ENCODE measurements at regions not wholly inside any gene's neighbourhood (a gene's known extent, or its start where the extent isn't known, plus 50 kb on each side); places are given as distances from the start of the nearest gene placed in this dataset.

DNA sequence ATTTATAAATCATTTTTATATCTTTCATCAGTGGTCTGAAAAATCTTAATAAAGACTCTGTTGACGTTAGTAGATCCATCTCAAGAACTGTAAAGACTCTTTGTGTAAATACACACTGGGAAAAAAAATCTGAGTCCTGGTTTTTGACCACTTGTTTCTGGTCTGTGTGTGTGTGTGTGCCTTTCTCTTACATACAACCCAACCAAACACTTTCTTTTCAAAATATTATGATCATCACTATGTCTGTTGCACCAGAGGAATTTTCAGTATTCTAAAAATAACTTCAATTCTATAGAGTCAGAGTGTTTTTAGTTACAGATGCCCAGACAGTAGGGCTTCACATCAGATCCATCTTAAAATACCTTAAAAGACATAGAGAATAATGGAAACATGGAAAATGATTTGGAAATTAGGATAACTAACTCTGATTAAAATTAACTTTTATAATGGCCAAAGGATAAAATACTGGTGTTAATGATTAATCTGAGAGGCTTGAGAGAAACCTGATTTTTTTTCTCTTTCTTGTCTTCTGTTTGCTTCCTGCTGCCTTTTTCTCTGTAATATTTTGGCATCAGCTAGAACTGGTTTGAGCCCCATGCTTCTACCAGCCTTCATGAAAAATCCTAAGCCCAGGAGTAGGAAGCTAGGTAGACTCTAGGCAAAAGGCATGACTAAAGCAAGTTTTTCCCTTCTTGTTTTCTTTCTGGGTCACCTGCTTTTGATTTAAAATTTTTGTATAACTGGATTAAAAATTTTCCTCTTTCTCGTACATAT lies 99.7 kb downstream of the ATXN3L start:
- WGBS (ENCODE audit: insufficient coverage) = no CpG with 5 or more reads among the region's 2 CpGs
- H3K4me1 ChIP-seq (ENCODE audit: control insufficient read depth in 2 of 2, insufficient read depth in 2 of 2, low read length in 2 of 2) = peaks cover 0 to 5% of the 10 kb centered on the region in 2 donors
- no peak for ATAC-seq (ENCODE audit: low read depth)

GRCh38 chrX:13218758-13219157 lies 101.1 kb downstream of the ATXN3L start:
- Histone ChIP-seq H3K27me3 (replicated peaks in 1 of 4; ENCODE audit: control extremely low read depth in 1 of 4, control insufficient read depth in 3 of 4, insufficient read depth in 4 of 4, low read length in 3 of 4) (no peaks in the 10 kb centered on the region), H3K9ac (ENCODE audit: low read length) (no peak overlapping the region), H3K4me3 (ENCODE audit: control extremely low read depth in 1 of 5, extremely low read depth in 1 of 5, insufficient read depth in 1 of 5, low read depth in 2 of 5, low read length in 4 of 5) (no peak overlapping the region), H3K9me3 (ENCODE audit: control extremely low read depth in 1 of 3, control insufficient read depth in 2 of 3, insufficient read depth in 1 of 3, low read length in 2 of 3) (no peaks in the 10 kb centered on the region), H3K27ac (ENCODE audit: low read length in 2 of 2) (no peak overlapping the region), H3K36me3 (replicated peaks in 1 of 2; ENCODE audit: control extremely low read depth in 1 of 2, control insufficient read depth in 1 of 2, extremely low read depth in 1 of 2, insufficient read depth in 2 of 2, low read length in 1 of 2) (no peaks in the 10 kb centered on the region), H3K4me2 (replicated peaks; ENCODE audit: low read depth, low read length, poor library complexity, severe bottlenecking) (no peak overlapping the region), H4K20me1 (ENCODE audit: control insufficient read depth, insufficient read depth, low read length, poor library complexity, severe bottlenecking) (no peaks in the 10 kb centered on the region), H3K79me2 (ENCODE audit: control insufficient read depth, insufficient read depth, low read length) (no peaks in the 10 kb centered on the region), H2AFZ (ENCODE audit: insufficient read depth, low read depth, low read length, poor library complexity, severe bottlenecking) (no peak overlapping the region), H3K4me1 (ENCODE audit: control insufficient read depth in 2 of 2, insufficient read depth in 2 of 2, low read length in 2 of 2) (peaks cover 0 to 5% of the 10 kb centered on the region in 2 donors)
- CTCF ChIA-PET = interaction anchor here (1.3 kb wide), 1 partner anchor 272 kb away, joined by 3 read pairs; no protein-coding TSS in a partner anchor
- no CpG with 5 or more reads among the region's 3 CpGs for WGBS (ENCODE audit: insufficient coverage)
- Mint-ChIP-seq H3K4me3 (no peak overlapping the region), H3K27me3 (no peaks in the 10 kb centered on the region), H3K27ac (no peak overlapping the region), H3K4me1 (peaks cover 6% of the 10 kb centered on the region), H3K9me3 (ENCODE audit: insufficient read depth) (no peaks in the 10 kb centered on the region)
- intact Hi-C loops (cut with micrococcal nuclease) = no loop called here
- no peak for ATAC-seq (ENCODE audit: low read depth)
- TF ChIP-seq, protein P1, sequence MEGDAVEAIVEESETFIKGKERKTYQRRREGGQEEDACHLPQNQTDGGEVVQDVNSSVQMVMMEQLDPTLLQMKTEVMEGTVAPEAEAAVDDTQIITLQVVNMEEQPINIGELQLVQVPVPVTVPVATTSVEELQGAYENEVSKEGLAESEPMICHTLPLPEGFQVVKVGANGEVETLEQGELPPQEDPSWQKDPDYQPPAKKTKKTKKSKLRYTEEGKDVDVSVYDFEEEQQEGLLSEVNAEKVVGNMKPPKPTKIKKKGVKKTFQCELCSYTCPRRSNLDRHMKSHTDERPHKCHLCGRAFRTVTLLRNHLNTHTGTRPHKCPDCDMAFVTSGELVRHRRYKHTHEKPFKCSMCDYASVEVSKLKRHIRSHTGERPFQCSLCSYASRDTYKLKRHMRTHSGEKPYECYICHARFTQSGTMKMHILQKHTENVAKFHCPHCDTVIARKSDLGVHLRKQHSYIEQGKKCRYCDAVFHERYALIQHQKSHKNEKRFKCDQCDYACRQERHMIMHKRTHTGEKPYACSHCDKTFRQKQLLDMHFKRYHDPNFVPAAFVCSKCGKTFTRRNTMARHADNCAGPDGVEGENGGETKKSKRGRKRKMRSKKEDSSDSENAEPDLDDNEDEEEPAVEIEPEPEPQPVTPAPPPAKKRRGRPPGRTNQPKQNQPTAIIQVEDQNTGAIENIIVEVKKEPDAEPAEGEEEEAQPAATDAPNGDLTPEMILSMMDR (IDR thresholded peaks at IDR 0.05) = no peak
- TF ChIP-seq EZH2 (IDR thresholded peaks at IDR 0.05; ENCODE audit: borderline replicate concordance, insufficient read depth, low read depth, low read length, poor library complexity, severe bottlenecking) = no peak
- DNase-seq = no peak
- POLR2A ChIA-PET = no interaction called here

More for the DNA sequence above, 99.7 kb downstream of the ATXN3L start:
- Mint-ChIP-seq H3K4me1 (peaks cover 6% of the 10 kb centered on the region), H3K9me3 (ENCODE audit: insufficient read depth) (no peaks in the 10 kb centered on the region), H3K4me3 (no peak overlapping the region), H3K27ac (no peak overlapping the region), H3K27me3 (no peaks in the 10 kb centered on the region)
- H3K9ac ChIP-seq (ENCODE audit: low read length) = no peak overlapping the region
- no peaks in the 10 kb centered on the region for H3K27me3 ChIP-seq (replicated peaks in 1 of 4; ENCODE audit: control extremely low read depth in 1 of 4, control insufficient read depth in 3 of 4, insufficient read depth in 4 of 4, low read length in 3 of 4)
- ChIA-PET POLR2A (interaction anchor here (0.7 kb wide), 1 partner anchor 12 kb away, joined by 3 read pairs; no protein-coding TSS in a partner anchor), CTCF (no interaction called here)
- no peak overlapping the region for H2AFZ ChIP-seq (ENCODE audit: insufficient read depth, low read depth, low read length, poor library complexity, severe bottlenecking)
- no peak for DNase-seq
- H3K4me3 ChIP-seq (ENCODE audit: control extremely low read depth in 1 of 5, extremely low read depth in 1 of 5, insufficient read depth in 1 of 5, low read depth in 2 of 5, low read length in 4 of 5) = no peak overlapping the region
- H3K4me2 ChIP-seq (replicated peaks; ENCODE audit: low read depth, low read length, poor library complexity, severe bottlenecking) = no peak overlapping the region
- H3K36me3 ChIP-seq (replicated peaks in 1 of 2; ENCODE audit: control extremely low read depth in 1 of 2, control insufficient read depth in 1 of 2, extremely low read depth in 1 of 2, insufficient read depth in 2 of 2, low read length in 1 of 2) = no peaks in the 10 kb centered on the region
- H4K20me1 ChIP-seq (ENCODE audit: control insufficient read depth, insufficient read depth, low read length, poor library complexity, severe bottlenecking) = no peaks in the 10 kb centered on the region
- intact Hi-C loops (cut with micrococcal nuclease) = no loop called here
- H3K79me2 ChIP-seq (ENCODE audit: control insufficient read depth, insufficient read depth, low read length) = no peaks in the 10 kb centered on the region
- no peaks in the 10 kb centered on the region for H3K9me3 ChIP-seq (ENCODE audit: control extremely low read depth in 1 of 3, control insufficient read depth in 2 of 3, insufficient read depth in 1 of 3, low read length in 2 of 3)
- no peak overlapping the region for H3K27ac ChIP-seq (ENCODE audit: low read length in 2 of 2)
- TF ChIP-seq, protein P1 (IDR thresholded peaks at IDR 0.05) = no peak

Data from B cell (primary cell).